GM23248 (cell line): ENCODE measurements at regions not wholly inside any gene's neighbourhood (a gene's known extent, or its start where the extent isn't known, plus 50 kb on each side); places are given as distances from the start of the nearest gene placed in this dataset.

Experiments
- EZH2 ChIP-seq: fragments of 200-600 bp; sonication (generic); IDR thresholded peaks from 2 replicates; pipeline ENCODE4 v1.6.1; 2018; ENCODE audit warnings: antibody characterized with exemption, mild to moderate bottlenecking; ENCODE audit not compliant: insufficient read depth, poor library complexity, severe bottlenecking
- EZH2phosphoT487 ChIP-seq: fragments of 200-600 bp; sonication (generic); IDR thresholded peaks from 2 replicates; pipeline ENCODE4 v1.6.1; 2018; ENCODE audit warnings: antibody characterized with exemption, moderate library complexity, mild to moderate bottlenecking, low read depth; ENCODE audit not compliant: insufficient read depth

DNA sequence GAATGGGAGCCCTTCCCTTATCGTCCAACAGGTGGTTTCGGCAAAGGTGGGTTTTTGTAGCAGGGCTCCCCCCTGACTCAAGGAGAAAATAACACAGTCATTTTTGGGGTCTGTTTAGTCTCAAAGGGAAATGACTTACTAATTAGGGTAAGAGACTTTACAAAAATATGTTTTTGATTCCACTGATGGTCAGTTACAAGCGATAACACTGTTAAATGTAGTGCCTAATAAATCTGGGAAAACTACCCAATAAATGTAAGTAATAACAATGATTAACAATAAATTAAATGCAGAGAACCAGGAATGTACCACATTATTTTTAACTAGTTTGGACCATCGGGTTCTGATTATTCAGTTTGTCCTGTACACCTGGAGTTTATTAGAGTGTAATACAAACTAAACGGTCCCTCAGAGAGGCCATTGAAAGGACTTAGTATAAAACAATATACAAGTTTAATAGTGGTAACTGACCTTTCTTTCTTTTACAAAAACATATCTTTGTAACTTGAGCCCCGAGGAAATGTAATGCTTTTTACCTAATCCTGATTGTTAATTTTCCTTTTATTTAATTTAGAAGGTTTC, 216.2 kb upstream of the HABP2 start:
- no peak for TF ChIP-seq EZH2phosphoT487
- TF ChIP-seq EZH2: no peak
